Rectal smooth muscle tissue (tissue), 1 donor: ENCODE measurements at regions not wholly inside any gene's neighbourhood (a gene's known extent, or its start where the extent isn't known, plus 50 kb on each side); places are given as distances from the start of the nearest gene placed in this dataset.

Experiments
- H3K27ac ChIP-seq: one replicate; pipeline ENCODE4 v1.7.0; 2013; ENCODE audit warnings: low read depth, low read length, inconsistent platforms
- H3K27me3 ChIP-seq: one replicate; pipeline ENCODE4 v1.7.0; 2013; ENCODE audit warnings: low read length; ENCODE audit not compliant: control insufficient read depth, insufficient read depth
- H3K36me3 ChIP-seq: one replicate; pipeline ENCODE4 v1.7.0; 2013; ENCODE audit warnings: low read length; ENCODE audit not compliant: control insufficient read depth, insufficient read depth
- H3K4me1 ChIP-seq: one replicate; pipeline ENCODE4 v1.7.0; 2013; ENCODE audit warnings: low read length; ENCODE audit not compliant: control insufficient read depth, insufficient read depth
- H3K4me3 ChIP-seq: one replicate; pipeline ENCODE4 v1.7.0; 2013; ENCODE audit warnings: low read length
- H3K9ac ChIP-seq: one replicate; pipeline ENCODE4 v1.7.0; 2013; ENCODE audit warnings: low read length

GRCh38 chr6:166836785-166837718 lies 119.3 kb downstream of the RNASET2 start:
- Histone ChIP-seq H3K27me3 (no peaks in the 10 kb centered on the region), H3K4me1 (peaks cover 3% of the 10 kb centered on the region), H3K9ac (no peak overlapping the region), H3K27ac (no peak overlapping the region), H3K36me3 (no peaks in the 10 kb centered on the region), H3K4me3 (no peak overlapping the region)

GRCh38 chr6:166834049-166834448 lies 122.3 kb downstream of the RNASET2 start:
- Histone ChIP-seq H3K27me3 (no peaks in the 10 kb centered on the region), H3K27ac (no peak overlapping the region), H3K4me1 (peaks cover 3% of the 10 kb centered on the region)

GRCh38 chr6:166830891-166831363 lies 125.4 kb downstream of the RNASET2 start:
- Histone ChIP-seq H3K27me3 (no peaks in the 10 kb centered on the region), H3K4me3 (no peak overlapping the region), H3K36me3 (no peaks in the 10 kb centered on the region), H3K4me1 (no peaks in the 10 kb centered on the region), H3K27ac (no peak overlapping the region), H3K9ac (no peak overlapping the region)

More at GRCh38 chr6:166834049-166834448, 122.3 kb downstream of the RNASET2 start:
- no peak overlapping the region for H3K9ac ChIP-seq
- H3K4me3 ChIP-seq = no peak overlapping the region
- no peaks in the 10 kb centered on the region for H3K36me3 ChIP-seq

GRCh38 chr6:166830185-166830890 lies 126.0 kb downstream of the RNASET2 start:
- no peak overlapping the region for H3K9ac ChIP-seq
- no peaks in the 10 kb centered on the region for H3K36me3 ChIP-seq
- H3K4me3 ChIP-seq = no peak overlapping the region
- H3K27me3 ChIP-seq = no peaks in the 10 kb centered on the region
- no peak overlapping the region for H3K27ac ChIP-seq
- H3K4me1 ChIP-seq = no peaks in the 10 kb centered on the region

- Histone ChIP-seq H3K27ac (no peak overlapping the region), H3K27me3 (no peaks in the 10 kb centered on the region)
Measured at GRCh38 chr6:166826264-166826663, 130.1 kb downstream of the RNASET2 start.

GRCh38 chr6:166825553-166826145 lies 130.7 kb downstream of the RNASET2 start:
- H3K9ac ChIP-seq = no peak overlapping the region
- H3K27me3 ChIP-seq = no peaks in the 10 kb centered on the region
- H3K36me3 ChIP-seq = no peaks in the 10 kb centered on the region
- no peak overlapping the region for H3K27ac ChIP-seq
- no peak overlapping the region for H3K4me3 ChIP-seq
- H3K4me1 ChIP-seq = no peaks in the 10 kb centered on the region

More at GRCh38 chr6:166826264-166826663, 130.1 kb downstream of the RNASET2 start:
- H3K4me3 ChIP-seq = no peak overlapping the region
- H3K36me3 ChIP-seq = no peaks in the 10 kb centered on the region
- H3K4me1 ChIP-seq = no peaks in the 10 kb centered on the region
- no peak overlapping the region for H3K9ac ChIP-seq

- Histone ChIP-seq H3K36me3 (no peaks in the 10 kb centered on the region), H3K4me1 (no peaks in the 10 kb centered on the region), H3K4me3 (no peak overlapping the region), H3K27ac (no peak overlapping the region), H3K27me3 (no peaks in the 10 kb centered on the region), H3K9ac (no peak overlapping the region)
Measured at GRCh38 chr6:166824880-166825250, 131.5 kb downstream of the RNASET2 start.

- H3K36me3 ChIP-seq = no peaks in the 10 kb centered on the region
- H3K27me3 ChIP-seq = no peaks in the 10 kb centered on the region
- no peak overlapping the region for H3K9ac ChIP-seq
- H3K4me3 ChIP-seq = no peak overlapping the region
- no peaks in the 10 kb centered on the region for H3K4me1 ChIP-seq
- no peak overlapping the region for H3K27ac ChIP-seq
Measured at GRCh38 chr6:166824146-166824879, 132.0 kb downstream of the RNASET2 start.

- no peak overlapping the region for H3K27ac ChIP-seq
- H3K36me3 ChIP-seq = no peaks in the 10 kb centered on the region
- H3K27me3 ChIP-seq = no peaks in the 10 kb centered on the region
- H3K4me3 ChIP-seq = no peak overlapping the region
- H3K9ac ChIP-seq = no peak overlapping the region
- H3K4me1 ChIP-seq = no peaks in the 10 kb centered on the region
Measured at GRCh38 chr6:166822609-166823008, 133.7 kb downstream of the RNASET2 start.

- Histone ChIP-seq H3K27me3 (no peaks in the 10 kb centered on the region), H3K36me3 (no peaks in the 10 kb centered on the region), H3K9ac (no peak overlapping the region), H3K4me1 (no peaks in the 10 kb centered on the region), H3K27ac (no peak overlapping the region), H3K4me3 (no peak overlapping the region)
Measured at GRCh38 chr6:166820483-166820882, 135.9 kb downstream of the RNASET2 start.

- Histone ChIP-seq H3K36me3 (no peaks in the 10 kb centered on the region), H3K9ac (no peak overlapping the region), H3K27me3 (no peaks in the 10 kb centered on the region), H3K4me3 (no peak overlapping the region), H3K27ac (no peak overlapping the region), H3K4me1 (no peaks in the 10 kb centered on the region)
Measured at GRCh38 chr6:166820070-166820469, 136.3 kb downstream of the RNASET2 start.

GRCh38 chr6:166815629-166816028 lies 140.7 kb downstream of the RNASET2 start:
- H3K27me3 ChIP-seq = no peaks in the 10 kb centered on the region
- no peaks in the 10 kb centered on the region for H3K36me3 ChIP-seq
- no peak overlapping the region for H3K9ac ChIP-seq
- no peaks in the 10 kb centered on the region for H3K4me1 ChIP-seq
- H3K4me3 ChIP-seq = no peak overlapping the region
- H3K27ac ChIP-seq = no peak overlapping the region
